HepG2 (cell line): ENCODE measurements at regions not wholly inside any gene's neighbourhood (a gene's known extent, or its start where the extent isn't known, plus 50 kb on each side); places are given as distances from the start of the nearest gene placed in this dataset. TPM values are rescaled to one million over a fixed set of nuclear protein-coding genes. Genes with fewer than 3 reads are reported as not detected.
A peak's percentile ranks its signal among the peaks of the same experiment; 100 is the strongest.

Source experiments
- ATAC-seq: fragments of 200-7000 bp; cut with Tn5 transposase; 3 replicates; pipeline ENCODE4 v1.9.1; 2020; ENCODE audit warnings: mild to moderate bottlenecking, moderate library complexity
- BruUV-seq: library from RNA; stranded (reverse); fragments of 400-500 nt; replicated peaks from 2 replicates; lab custom pipeline; 2021; lab: Mats Ljungman, UMichigan
- CTCF ChIA-PET: fragments of 300-600 bp; formaldehyde crosslinking; extraction: SDS; loops from one replicate; lab custom pipeline; 2021; ENCODE audit warnings: low total read pairs, inconsistent platforms, low intra/inter-chr PET ratio; lab: Yijun Ruan, JAX
- POLR2A ChIA-PET: fragments of 350-600 bp; sonication (Branson Sonifier 250); formaldehyde crosslinking; loops from one replicate; lab custom pipeline; 2020; ENCODE audit warnings: antibody characterized with exemption, inconsistent platforms; lab: Yijun Ruan, JAX
- DNase-seq: peaks from one replicate; pipeline ENCODE4 v3.0.0-alpha.2; 2015; ENCODE audit warnings: low spot score
- FAIRE-seq: peaks from 3 replicates; lab custom pipeline; 2011; peaks lifted over from hg19 to GRCh38; lab: Jason Lieb, UNC
- H2AFZ ChIP-seq: one replicate; pipeline ENCODE4 v1.6.1; 2011; ENCODE audit warnings: low read length, inconsistent platforms
- H3K27ac ChIP-seq: fragments of 300-600 bp; 3 replicates; pipeline ENCODE4 v1.8.0; 2011; ENCODE audit warnings: mixed run types, mild to moderate bottlenecking, mixed read lengths, low read length, inconsistent platforms; ENCODE audit not compliant: insufficient read depth; ENCODE audit errors: extremely low read length
- H3K27me3 ChIP-seq, 2 experiments: fragments of 200-600 bp in 1 of 2; 2 replicates in 1 of 2; 3 replicates in 1 of 2; pipeline versions ENCODE4 v1.6.0 to v1.8.0; 2011; ENCODE audit warnings: low read length in 2 of 2, mild to moderate bottlenecking in 2 of 2, moderate library complexity in 2 of 2, inconsistent platforms in 1 of 2; ENCODE audit not compliant: insufficient read depth in 2 of 2, control insufficient read depth in 1 of 2
- H3K36me3 ChIP-seq, 2 experiments: fragments of 200-600 bp in 1 of 2; replicated peaks in 1 of 2; 2 replicates in 1 of 2; 3 replicates in 1 of 2; pipeline versions ENCODE4 v1.5.1 to v1.8.0; 2011; ENCODE audit warnings: low read length in 2 of 2, inconsistent platforms in 1 of 2; ENCODE audit not compliant: insufficient read depth in 2 of 2, control insufficient read depth in 1 of 2
- H3K4me1 ChIP-seq: 2 replicates; pipeline ENCODE4 v1.5.1; 2012; ENCODE audit warnings: low read length, inconsistent platforms; ENCODE audit not compliant: insufficient read depth
- H3K4me2 ChIP-seq: 2 replicates; pipeline ENCODE4 v1.6.0; 2011; ENCODE audit warnings: low read depth, low read length, inconsistent platforms
- H3K4me3 ChIP-seq, 3 experiments: fragments of 200-600 bp in 1 of 3; sonication (generic), shearing (Covaris generic) in 1 of 3; replicated peaks in 1 of 3; 2 replicates each; pipeline ENCODE4 v1.5.1; 2011 to 2016; ENCODE audit warnings: low read length in 3 of 3, inconsistent platforms in 2 of 3, low read depth in 2 of 3, mild to moderate bottlenecking in 2 of 3, control low read depth in 1 of 3, mixed read lengths in 1 of 3; ENCODE audit not compliant: insufficient read depth in 1 of 3
- H3K79me2 ChIP-seq: one replicate; pipeline ENCODE4 v1.6.1; 2011; ENCODE audit warnings: low read length, inconsistent platforms; ENCODE audit not compliant: insufficient read depth
- H3K9ac ChIP-seq: 2 replicates; pipeline ENCODE4 v1.6.0; 2011; ENCODE audit warnings: mild to moderate bottlenecking, low read depth, low read length, inconsistent platforms; ENCODE audit not compliant: insufficient read depth
- H3K9me3 ChIP-seq: 2 replicates; pipeline ENCODE4 v1.5.1; 2012; ENCODE audit warnings: mild to moderate bottlenecking, low read length
- H4K20me1 ChIP-seq: 2 replicates; pipeline ENCODE4 v1.6.0; 2011; ENCODE audit warnings: inconsistent platforms, mild to moderate bottlenecking, low read length, moderate library complexity; ENCODE audit not compliant: insufficient read depth
- CEBPB ChIP-seq: IDR thresholded peaks from 2 replicates; pipeline ENCODE4 v1.6.1; 2011; ENCODE audit warnings: low read depth, low read length, improper control_type of control experiment, borderline replicate concordance
- ZNF264 ChIP-seq: sonication (generic); formaldehyde crosslinking; IDR thresholded peaks from 2 replicates; pipeline ENCODE4 v1.4.0; 2020; ENCODE audit warnings: missing genetic modification reagents
- WGBS: methylation state at CpG from one replicate; pipeline ENCODE4 v1.1.6; 2017; ENCODE audit warnings: low lambda C conversion rate; 5-methylcytosine and 5-hydroxymethylcytosine counted together
- in situ Hi-C: cut with HindIII; loops from 2 replicates; pipeline ENCODE4 v1.10.0; 2017; ENCODE audit warnings: low pct_unique_long_range_greater_than_20kb; ENCODE audit not compliant: extremely low pct_ligation_motif_present
- intact Hi-C: fragments of 100-400 bp; cut with micrococcal nuclease; formaldehyde crosslinking; loops from one replicate; pipeline ENCODE4 v1.10.0; 2022; ENCODE audit not compliant: unreplicated experiment
- microRNA counts: library from miRNA; unstranded; fragments of <30 nt; microRNA quantifications from one replicate; lab custom pipeline; 2015
- microRNA-seq: library from miRNA; unstranded; fragments of <30 nt; microRNA quantifications from one replicate; pipeline ENCODE4, GENCODE V29; 2020
- small RNA-seq, 3 experiments: library from RNA; depleted of rRNA; stranded (forward); fragments of <200 nt; gene quantifications; one replicate each; pipeline ENCODE3, GENCODE V24; 2012; ENCODE audit warnings: low read depth in 2 of 3, low replicate concordance in 1 of 3; ENCODE audit not compliant: insufficient read length in 3 of 3, insufficient read depth in 2 of 3

- ChIA-PET CTCF (no interaction called here), POLR2A (no interaction called here)
- ATAC-seq (no peak), FAIRE-seq (no peak), DNase-seq (no peak)
- Histone ChIP-seq H4K20me1 (no peaks in the 10 kb centered on the region), H3K9ac (no peak overlapping the region), H3K27ac (no peak overlapping the region), H3K9me3 (0 out of 2 replicates have a peak, but pooled peaks cover 6% of the 10 kb centered on the region), H3K27me3 (no peaks in the 10 kb centered on the region; a peak in 2 of 5 replicates), H3K36me3 (no peaks in the 10 kb centered on the region), H3K4me3 (no peak overlapping the region), H3K79me2 (no peaks in the 10 kb centered on the region), H2AFZ (no peak overlapping the region), H3K4me2 (no peak overlapping the region), H3K4me1 (no peaks in the 10 kb centered on the region)
- 63% methylated on average over 2 of the region's 2 CpGs for WGBS
- intact Hi-C loops, result no loop called here
- TF ChIP-seq CEBPB (0 out of 2 replicates have a peak, but pooled peaks have one; percentile 33), ZNF264 (no peak)
- in situ Hi-C loops, result no loop called here
- no TSS peak for BruUV-seq
Measured at GRCh38 chr1:65097076-65097475, 50.9 kb upstream of the AK4 start.

MicroRNA genes in the stretch of these regions (microRNA counts, 767-probe panel; counts per million panel counts)
- microRNA hsa-miR-101-3p (lab: Ali Mortazavi, UCI), result not detected

Small RNAs in the stretch of these regions (microRNA-seq; reads per million reads assigned to microRNA genes)
- gene MIR101-1 (0.68 reads per million), gene MIR3671 (not detected)

Small RNAs in the stretch of these regions (small RNA-seq; reads per million reads assigned to genes)
- gene MIR101-1 (1.0 to 182 (median 47.5) reads per million in 3 experiments), gene MIR3671 (0 reads per million in 3 experiments), gene MRPS21P1 (0 reads per million in 3 experiments), gene RNU6-1176P (0 reads per million in 3 experiments)
